Gastroesophageal sphincter (tissue), 4 donors: ENCODE measurements at regions not wholly inside any gene's neighbourhood (a gene's known extent, or its start where the extent isn't known, plus 50 kb on each side); places are given as distances from the start of the nearest gene placed in this dataset.

Source experiments
- ATAC-seq: fragments of 150-250 bp; one replicate; pipeline ENCODE4 v1.9.1; 2016; ENCODE audit warnings: mild to moderate bottlenecking, moderate library complexity
- H3K27ac ChIP-seq, 4 donors: fragments of 200-600 bp; sonication (generic) in 3 of 4; 1 replicate in 3 of 4; 2 replicates in 1 of 4; pipeline ENCODE4 v1.5.1; 2016 to 2019
- H3K27me3 ChIP-seq: fragments of 200-600 bp; sonication (generic); one replicate; pipeline ENCODE4 v1.5.1; 2019
- H3K36me3 ChIP-seq, 2 donors: fragments of 200-600 bp; sonication (generic); one replicate each; pipeline ENCODE4 v1.5.1; 2019; ENCODE audit warnings: control low read depth in 1 of 2
- H3K4me1 ChIP-seq, 3 donors: fragments of 200-600 bp; sonication (generic); 1 replicate in 2 of 3; 2 replicates in 1 of 3; pipeline ENCODE4 v1.5.1; 2016 to 2019; ENCODE audit warnings: control low read depth in 2 of 3
- H3K4me3 ChIP-seq, 2 donors: fragments of 200-600 bp; sonication (generic); one replicate each; pipeline ENCODE4 v1.5.1; 2019; ENCODE audit warnings: mild to moderate bottlenecking in 1 of 2, moderate library complexity in 1 of 2
- H3K9me3 ChIP-seq, 3 donors: fragments of 200-600 bp; sonication (generic); one replicate each; pipeline ENCODE4 v1.5.1; 2017 to 2019; ENCODE audit warnings: control low read depth in 2 of 3
- EP300 ChIP-seq: sonication (generic); formaldehyde crosslinking; IDR thresholded peaks from one replicate; pipeline ENCODE4 v1.6.1; 2017; ENCODE audit warnings: antibody characterized with exemption, mild to moderate bottlenecking
- POLR2A ChIP-seq, 2 donors: fragments of 450-650 bp; IDR thresholded peaks; one replicate each; pipeline ENCODE4 v1.6.1; 2017; ENCODE audit warnings: antibody characterized with exemption in 2 of 2, mild to moderate bottlenecking in 2 of 2, moderate library complexity in 1 of 2
- POLR2AphosphoS5 ChIP-seq: sonication (generic); formaldehyde crosslinking; IDR thresholded peaks from one replicate; pipeline ENCODE4 v1.6.1; 2017; ENCODE audit warnings: antibody characterized with exemption
- WGBS, 2 donors: methylation state at CpG; one replicate each; pipeline ENCODE4 v1.1.5; 2018; ENCODE audit warnings: low coverage in 1 of 2; 5-methylcytosine and 5-hydroxymethylcytosine counted together
- TF ChIP-seq, protein P1 (sequence below), 4 experiments: fragments of 200-600 bp in 2 of 4; fragments of 450-650 bp in 2 of 4; sonication (generic) in 1 of 4; IDR thresholded peaks; one replicate each; pipeline ENCODE4 v1.5.1; 2017 to 2019; ENCODE audit warnings: antibody characterized with exemption in 4 of 4, mild to moderate bottlenecking in 2 of 4, moderate library complexity in 2 of 4

DNA sequence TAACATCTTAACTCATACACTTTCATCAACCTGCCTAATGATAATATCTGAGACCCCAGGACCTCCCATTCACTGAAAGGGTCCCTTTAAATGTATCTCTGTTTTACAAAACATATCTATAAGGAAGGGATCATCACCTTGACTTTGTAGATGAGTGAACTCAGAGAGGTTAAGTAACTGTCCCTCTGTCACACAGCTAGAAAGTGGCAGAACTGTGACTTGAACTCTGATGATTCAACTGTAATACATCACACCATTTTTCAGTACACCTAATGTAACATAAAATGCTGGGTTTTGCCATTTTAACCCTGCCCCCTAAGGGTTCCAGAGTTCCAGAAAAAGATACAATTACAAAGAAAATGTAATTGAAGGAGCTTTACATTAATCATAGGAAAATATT, 234.6 kb downstream of the ZEB2 start:
- no peak for TF ChIP-seq POLR2A (IDR thresholded peaks at IDR 0.05)
- TF ChIP-seq, protein P1, sequence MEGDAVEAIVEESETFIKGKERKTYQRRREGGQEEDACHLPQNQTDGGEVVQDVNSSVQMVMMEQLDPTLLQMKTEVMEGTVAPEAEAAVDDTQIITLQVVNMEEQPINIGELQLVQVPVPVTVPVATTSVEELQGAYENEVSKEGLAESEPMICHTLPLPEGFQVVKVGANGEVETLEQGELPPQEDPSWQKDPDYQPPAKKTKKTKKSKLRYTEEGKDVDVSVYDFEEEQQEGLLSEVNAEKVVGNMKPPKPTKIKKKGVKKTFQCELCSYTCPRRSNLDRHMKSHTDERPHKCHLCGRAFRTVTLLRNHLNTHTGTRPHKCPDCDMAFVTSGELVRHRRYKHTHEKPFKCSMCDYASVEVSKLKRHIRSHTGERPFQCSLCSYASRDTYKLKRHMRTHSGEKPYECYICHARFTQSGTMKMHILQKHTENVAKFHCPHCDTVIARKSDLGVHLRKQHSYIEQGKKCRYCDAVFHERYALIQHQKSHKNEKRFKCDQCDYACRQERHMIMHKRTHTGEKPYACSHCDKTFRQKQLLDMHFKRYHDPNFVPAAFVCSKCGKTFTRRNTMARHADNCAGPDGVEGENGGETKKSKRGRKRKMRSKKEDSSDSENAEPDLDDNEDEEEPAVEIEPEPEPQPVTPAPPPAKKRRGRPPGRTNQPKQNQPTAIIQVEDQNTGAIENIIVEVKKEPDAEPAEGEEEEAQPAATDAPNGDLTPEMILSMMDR (IDR thresholded peaks at IDR 0.05): no peak
- TF ChIP-seq EP300: no peak
- no peak for TF ChIP-seq POLR2AphosphoS5
- Histone ChIP-seq H3K9me3 (no peaks in the 10 kb centered on the region), H3K4me1 (no peaks in the 10 kb centered on the region), H3K36me3 (no peaks in the 10 kb centered on the region), H3K27ac (no peak overlapping the region), H3K4me3 (no peak overlapping the region), H3K27me3 (no peaks in the 10 kb centered on the region)
- ATAC-seq: no peak

DNA sequence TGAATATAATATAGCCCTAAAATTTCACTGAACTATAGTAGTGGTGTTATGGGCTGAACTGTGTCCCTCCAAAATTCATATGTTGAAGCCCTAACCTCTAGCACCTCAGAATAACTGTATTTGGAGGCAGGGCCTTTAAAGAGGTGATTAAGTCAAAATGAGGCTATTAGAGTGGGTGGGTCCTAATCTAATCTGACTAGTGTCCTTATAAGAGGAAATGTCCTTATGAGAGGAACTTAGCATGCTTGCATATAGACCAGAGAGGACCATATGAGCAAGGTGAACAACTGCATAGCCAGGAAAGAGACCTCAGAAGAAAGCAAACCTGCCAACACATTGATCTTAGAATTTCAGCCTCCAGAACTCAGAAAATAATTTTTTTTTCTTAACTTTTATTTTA, 238.4 kb downstream of the ZEB2 start:
- ATAC-seq: no peak
- H3K27ac ChIP-seq: no peak overlapping the region
- no peak overlapping the region for H3K4me3 ChIP-seq
- TF ChIP-seq POLR2A (IDR thresholded peaks at IDR 0.05) (no peak), POLR2AphosphoS5 (no peak), EP300 (no peak)
- TF ChIP-seq, protein P1 (IDR thresholded peaks at IDR 0.05): no peak
- H3K36me3 ChIP-seq: no peaks in the 10 kb centered on the region
- no peaks in the 10 kb centered on the region for H3K9me3 ChIP-seq
- H3K27me3 ChIP-seq: no peaks in the 10 kb centered on the region
- no peaks in the 10 kb centered on the region for H3K4me1 ChIP-seq

DNA sequence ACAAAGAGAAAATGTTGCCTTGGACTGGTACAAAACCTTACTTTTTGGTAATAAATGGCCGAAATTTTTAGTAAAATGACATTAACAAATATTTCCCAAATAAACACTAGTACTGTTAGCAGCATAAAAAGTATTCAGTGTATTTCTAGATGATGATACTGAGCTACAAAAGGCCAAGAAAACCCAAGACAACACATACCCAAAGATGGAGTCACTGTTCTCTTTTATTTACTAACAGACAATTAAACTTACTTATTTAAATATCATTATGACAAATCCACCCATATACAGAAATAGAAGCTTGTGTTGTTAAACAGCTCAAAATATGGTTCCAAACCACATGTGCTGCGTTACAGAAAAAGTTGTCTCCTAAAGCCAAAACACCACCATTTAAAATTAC, 239.9 kb downstream of the ZEB2 start:
- Histone ChIP-seq H3K27me3 (no peaks in the 10 kb centered on the region), H3K4me3 (no peak overlapping the region), H3K27ac (no peak overlapping the region), H3K9me3 (no peaks in the 10 kb centered on the region), H3K4me1 (no peaks in the 10 kb centered on the region), H3K36me3 (no peaks in the 10 kb centered on the region)
- WGBS, 2 donors: 82 to 85% methylated on average over 2 of the region's 2 CpGs
- TF ChIP-seq, protein P1 (IDR thresholded peaks at IDR 0.05): no peak
- TF ChIP-seq POLR2A (IDR thresholded peaks at IDR 0.05) (no peak), EP300 (no peak), POLR2AphosphoS5 (no peak)
- no peak for ATAC-seq

DNA sequence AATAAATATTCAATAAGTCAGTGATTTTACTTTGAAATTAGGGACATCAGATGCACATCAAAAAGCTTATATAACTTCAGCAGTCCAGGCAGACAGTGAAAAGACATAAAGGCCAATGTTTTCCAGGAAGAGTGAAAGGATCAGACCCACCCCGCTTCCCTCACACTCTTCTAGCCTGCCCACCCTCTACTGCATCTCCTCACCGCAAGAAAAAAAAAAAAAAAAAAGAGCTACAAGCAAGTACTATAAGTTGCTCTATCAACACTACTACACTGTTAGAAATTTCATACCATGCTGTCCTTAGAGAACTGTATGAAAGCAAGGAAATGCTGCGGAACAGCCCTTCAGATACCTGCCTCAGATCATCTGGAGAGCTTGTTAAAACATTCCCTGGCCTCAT, 240.8 kb downstream of the ZEB2 start:
- no peak for ATAC-seq
- Histone ChIP-seq H3K27me3 (no peaks in the 10 kb centered on the region), H3K4me1 (no peaks in the 10 kb centered on the region), H3K9me3 (no peaks in the 10 kb centered on the region), H3K4me3 (no peak overlapping the region), H3K27ac (no peak overlapping the region), H3K36me3 (no peaks in the 10 kb centered on the region)
- TF ChIP-seq EP300: no peak
- no peak for TF ChIP-seq POLR2AphosphoS5
- TF ChIP-seq, protein P1 (IDR thresholded peaks at IDR 0.05): no peak
- TF ChIP-seq POLR2A (IDR thresholded peaks at IDR 0.05): no peak
- WGBS, 2 donors: 84 to 91% methylated on average over 2 to 3 of the region's 3 CpGs

DNA sequence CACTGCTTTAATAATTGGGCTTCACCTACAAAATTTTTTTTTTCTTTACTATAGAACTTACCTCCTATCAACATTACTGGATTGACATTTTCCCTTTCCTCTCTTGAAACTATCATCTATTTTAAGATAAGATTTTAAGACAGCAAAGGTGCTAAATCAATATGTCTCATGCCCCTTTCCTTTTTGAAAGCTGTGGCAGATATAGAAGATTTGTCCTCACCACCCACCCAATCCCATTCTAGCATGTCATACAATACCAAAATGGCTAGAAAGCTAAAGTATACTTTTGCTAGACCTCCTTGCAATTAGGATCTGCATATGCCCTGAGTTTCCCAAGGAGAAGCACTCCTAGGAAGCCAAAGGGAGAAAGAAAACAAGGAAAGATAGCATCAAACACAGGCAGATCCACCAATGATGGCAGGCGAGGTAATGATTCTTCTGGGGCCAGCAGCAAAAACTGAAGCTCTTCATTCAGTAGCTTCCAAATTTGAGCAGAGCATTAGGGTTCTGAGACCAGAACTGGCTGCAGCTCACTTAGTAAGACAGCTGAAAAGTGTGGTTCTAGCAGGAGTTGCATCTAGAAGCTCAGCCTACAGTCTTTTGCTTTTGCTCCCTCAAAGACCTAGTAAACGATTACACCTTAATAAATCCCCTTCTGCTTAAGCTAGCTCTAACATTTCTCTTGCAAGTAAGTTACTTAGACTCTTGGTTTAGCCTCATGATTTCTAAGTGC, 242.1 kb downstream of the ZEB2 start:
- Histone ChIP-seq H3K27ac (no peak overlapping the region), H3K27me3 (no peaks in the 10 kb centered on the region), H3K4me3 (no peak overlapping the region), H3K4me1 (no peaks in the 10 kb centered on the region), H3K36me3 (no peaks in the 10 kb centered on the region), H3K9me3 (no peaks in the 10 kb centered on the region)
- ATAC-seq: no peak
- 88 to 100% methylated on average over 2 of the region's 2 CpGs for WGBS, 2 donors
- no peak for TF ChIP-seq EP300
- TF ChIP-seq, protein P1 (IDR thresholded peaks at IDR 0.05): no peak
- TF ChIP-seq POLR2A (IDR thresholded peaks at IDR 0.05): no peak
- TF ChIP-seq POLR2AphosphoS5: no peak
